OCI-LY1 (cell line): ENCODE measurements at regions not wholly inside any gene's neighbourhood (a gene's known extent, or its start where the extent isn't known, plus 50 kb on each side); places are given as distances from the start of the nearest gene placed in this dataset.

Experiments used
- CTCF ChIP-seq: fragments of 200-600 bp; sonication (generic), shearing (Covaris generic); IDR thresholded peaks from 2 replicates; pipeline ENCODE4 v1.5.1; 2017; ENCODE audit warnings: mild to moderate bottlenecking, antibody characterized with exemption, low read length, moderate library complexity, mixed read lengths
- EZH2 ChIP-seq: fragments of 200-600 bp; sonication (generic), shearing (Covaris generic); IDR thresholded peaks from 2 replicates; pipeline ENCODE4 v1.8.0; 2017; ENCODE audit warnings: borderline replicate concordance, mixed run types, mild to moderate bottlenecking, antibody characterized with exemption, low read length, moderate library complexity, mixed read lengths

GRCh38 chr2:15738943-15739342 lies 147.3 kb downstream of the DDX1 start:
- TF ChIP-seq CTCF (no peak), EZH2 (no peak)
